ENCODE measurements at regions not wholly inside any gene's neighbourhood (a gene's known extent, or its start where the extent isn't known, plus 50 kb on each side); places are given as distances from the start of the nearest gene placed in this dataset.
"Not testable (repeated sequence)": the region's sequence is repeated elsewhere in the genome, so short reads cannot be mapped to it uniquely, and the experiment has no call there.

DNA sequence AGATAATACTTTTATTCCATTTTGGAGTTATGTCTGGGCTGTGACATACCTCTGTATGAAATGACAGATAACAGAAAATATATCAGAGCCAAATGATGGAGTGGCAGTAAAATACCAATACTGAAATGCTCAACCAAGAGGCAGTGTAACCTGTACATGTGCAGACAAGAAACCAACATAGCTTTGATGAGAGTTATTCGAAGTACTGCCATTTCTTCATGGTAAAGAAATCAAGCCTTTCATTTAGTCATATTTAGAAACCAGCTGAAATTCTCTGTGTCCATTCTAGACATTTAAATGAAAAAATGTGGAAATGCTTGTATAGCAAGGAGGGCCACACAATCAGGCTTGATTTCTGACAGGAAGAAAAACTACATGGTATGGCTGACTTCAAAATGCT is 127.1 kb upstream of the PTPRZ1 start:
- no peak for DNase-seq (ENCODE audit: low read depth in 2 of 3, low spot score in 2 of 3)

DNA sequence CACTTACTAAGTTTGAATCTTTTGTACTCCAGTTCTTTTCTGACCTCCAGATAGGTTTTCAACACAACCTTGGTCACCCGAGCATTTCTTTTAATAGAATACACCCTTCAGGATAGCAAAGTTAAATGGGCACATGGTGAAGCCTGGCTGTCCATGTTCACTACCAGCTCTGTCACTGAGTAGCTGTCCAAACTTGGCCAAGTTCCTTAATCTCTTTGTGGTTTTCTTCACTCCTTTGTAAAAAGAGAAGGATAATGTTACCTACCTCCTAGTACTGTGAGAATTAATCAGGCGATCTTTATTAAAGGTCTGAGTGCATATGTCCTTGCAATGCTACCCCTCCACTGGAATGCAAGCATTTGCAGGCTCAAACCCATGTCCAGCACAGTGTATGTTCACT is 128.1 kb upstream of the PTPRZ1 start:
- no peak for DNase-seq (ENCODE audit: low read depth in 2 of 3, low spot score in 2 of 3)

DNA sequence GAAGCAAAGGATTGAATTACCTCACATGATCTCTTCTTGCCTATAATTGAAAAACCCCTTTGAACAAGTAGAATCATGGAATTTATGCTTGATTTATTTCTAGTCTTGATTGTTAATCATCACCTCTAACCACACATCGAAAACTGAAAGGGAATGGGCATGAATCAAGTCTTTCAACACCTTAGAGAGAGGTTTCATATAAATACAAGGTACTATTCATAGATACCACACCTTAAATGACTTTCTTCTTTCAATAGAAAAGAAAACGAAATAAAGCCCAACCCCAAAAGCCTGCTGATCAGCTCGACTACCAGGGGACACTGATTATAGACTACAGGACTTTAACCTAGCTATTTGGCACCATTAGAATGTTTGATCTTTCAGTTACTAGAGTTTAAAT is 128.6 kb upstream of the PTPRZ1 start:
- no peak for DNase-seq (ENCODE audit: low read depth in 2 of 3, low spot score in 2 of 3)

DNA sequence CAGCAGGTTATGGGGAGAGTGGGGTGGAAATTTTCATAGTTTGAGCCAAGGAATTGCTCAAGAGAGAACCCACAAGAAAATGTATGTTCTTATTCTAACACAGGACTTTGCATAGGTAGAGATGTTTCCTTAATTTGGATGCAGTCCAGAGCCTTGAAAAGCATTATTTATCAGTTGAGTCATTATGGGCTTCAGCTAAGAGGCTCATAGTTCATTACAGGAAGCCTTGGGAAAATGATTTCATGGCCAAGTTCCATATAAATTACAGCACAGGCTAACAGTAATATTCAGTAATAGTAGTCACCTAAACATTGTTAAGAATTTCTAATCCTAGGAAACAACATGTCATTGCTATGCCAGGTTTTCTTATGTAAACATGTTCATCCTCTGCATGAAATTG is 131.1 kb upstream of the PTPRZ1 start:
- no peak for DNase-seq (ENCODE audit: low read depth in 2 of 3, low spot score in 2 of 3)

DNA sequence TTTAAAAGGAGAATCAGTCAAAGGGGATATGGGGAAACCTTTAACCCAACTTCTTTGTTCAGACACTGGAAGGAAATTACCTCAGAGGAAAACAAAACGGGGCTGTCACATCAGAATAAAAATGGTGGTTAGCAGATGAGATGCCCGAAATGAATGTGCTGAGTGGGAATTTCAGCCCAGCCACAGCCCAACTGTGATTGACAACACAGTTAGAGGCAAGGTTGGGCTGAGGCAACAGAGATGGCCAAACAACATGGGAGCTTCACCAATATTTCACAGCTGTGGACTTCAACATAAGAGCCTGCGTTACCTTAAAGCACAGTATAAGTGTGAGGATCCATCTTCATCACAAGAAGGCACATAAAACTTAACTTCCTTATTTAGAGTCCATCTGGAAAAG is 133.5 kb upstream of the PTPRZ1 start:
- DNase-seq (ENCODE audit: low read depth in 2 of 3, low spot score in 2 of 3): no peak

DNA sequence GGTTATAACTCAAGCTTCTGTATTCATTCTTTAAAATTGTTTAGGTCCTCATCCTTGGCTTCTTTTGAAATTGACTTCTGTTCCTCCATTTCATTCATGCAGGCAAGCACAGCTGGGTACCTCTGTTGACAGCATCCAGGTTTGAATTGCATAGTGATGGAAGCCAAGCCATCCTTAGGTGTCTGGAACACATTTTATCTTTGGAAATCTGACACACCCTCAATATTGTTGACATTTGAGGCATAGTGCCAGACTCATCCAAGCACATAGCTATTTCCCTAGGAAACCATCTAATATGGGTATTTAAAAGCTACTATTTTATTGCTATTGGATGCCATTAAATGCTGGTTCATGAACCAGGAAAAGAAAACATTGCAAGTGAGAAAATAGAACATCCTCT is 142.1 kb upstream of the PTPRZ1 start:
- DNase-seq (ENCODE audit: low read depth in 2 of 3, low spot score in 2 of 3): no peak

DNA sequence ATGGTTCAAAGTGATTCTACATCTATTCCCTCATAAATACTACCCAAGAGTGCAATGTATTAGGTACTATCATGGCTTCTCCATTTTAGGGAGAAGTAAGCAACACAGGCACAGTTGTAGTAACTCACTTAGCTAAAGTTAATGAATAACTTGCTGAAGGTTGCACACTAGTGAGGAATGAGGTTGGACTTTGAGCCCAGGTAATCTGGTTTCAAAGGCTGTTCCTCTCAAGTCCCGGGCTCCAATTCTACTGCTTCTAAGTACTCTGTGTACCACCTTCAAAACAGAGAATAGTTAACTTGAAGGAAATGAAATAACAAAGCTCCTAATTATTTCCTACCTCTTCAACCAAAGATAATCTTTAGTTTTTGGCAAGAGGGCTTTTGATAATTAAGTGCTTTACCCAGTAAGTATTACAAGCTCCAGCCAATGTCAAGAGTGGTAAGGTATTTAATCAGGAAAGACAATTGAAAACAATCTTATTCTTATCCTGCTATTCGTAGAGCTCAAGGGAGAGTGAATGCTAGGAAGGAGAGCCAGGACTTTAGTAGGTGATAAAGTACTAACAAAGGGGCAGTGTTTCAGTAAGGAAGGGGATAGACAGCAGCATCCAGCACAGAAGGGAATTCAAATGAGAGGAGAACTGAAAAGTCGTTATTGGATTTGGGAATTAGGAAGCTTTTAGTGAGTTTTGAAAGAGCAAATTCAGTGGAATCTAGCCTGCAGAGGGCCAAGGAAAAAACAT is 158.2 kb upstream of the PTPRZ1 start:
- no peak for DNase-seq (ENCODE audit: low read depth in 2 of 3, low spot score in 2 of 3)

DNA sequence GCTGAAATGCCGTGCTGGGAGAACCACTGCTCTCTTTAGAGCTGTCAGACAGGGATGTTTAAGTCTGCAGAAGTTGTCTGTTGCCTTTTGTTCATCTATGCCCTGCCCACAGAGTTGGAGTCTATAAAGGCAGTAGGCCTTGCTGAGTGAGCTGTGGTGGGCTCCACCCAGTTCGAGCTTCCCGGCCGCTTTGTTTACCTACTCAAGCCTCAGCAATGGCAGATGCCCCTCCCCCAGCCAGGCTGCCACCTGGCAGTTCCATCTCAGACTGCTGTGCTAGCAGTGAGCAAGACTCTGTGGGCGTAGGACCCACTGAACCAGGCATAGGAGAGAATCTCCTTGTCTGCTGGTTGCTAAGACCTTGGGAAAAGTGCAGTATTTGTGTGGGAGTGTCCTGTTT is 160.0 kb upstream of the PTPRZ1 start:
- not testable (repeated sequence) for DNase-seq (ENCODE audit: low read depth in 2 of 3, low spot score in 2 of 3)

DNA sequence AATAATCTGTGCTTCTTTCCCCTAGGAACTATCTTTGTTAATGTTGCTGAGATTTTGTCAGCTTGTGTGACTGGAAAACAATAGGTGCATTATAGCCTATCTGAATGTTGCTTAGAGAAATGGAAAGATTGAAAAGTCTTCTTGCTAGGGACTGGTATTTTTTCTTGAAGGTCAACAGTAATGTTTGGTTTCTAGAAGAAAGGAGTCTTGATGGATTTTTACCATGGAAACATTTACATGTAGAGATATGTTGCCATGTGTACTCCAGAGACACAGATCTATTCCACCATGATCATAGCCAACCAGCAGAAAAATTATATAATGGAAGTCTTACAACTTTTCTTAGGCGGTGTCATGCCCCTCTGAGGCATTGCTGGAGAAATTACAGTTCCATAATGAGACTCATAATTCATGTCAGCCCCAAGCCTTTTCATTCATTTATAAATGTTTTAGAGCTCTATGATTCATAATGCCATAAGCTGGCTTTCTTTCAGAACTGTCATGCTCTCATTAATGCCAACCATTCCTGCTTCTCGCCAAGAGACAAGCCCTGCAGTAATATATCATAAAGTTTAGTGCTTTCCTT is 175.1 kb upstream of the PTPRZ1 start:
- DNase-seq (ENCODE audit: low read depth in 2 of 3, low spot score in 2 of 3): no peak

DNA sequence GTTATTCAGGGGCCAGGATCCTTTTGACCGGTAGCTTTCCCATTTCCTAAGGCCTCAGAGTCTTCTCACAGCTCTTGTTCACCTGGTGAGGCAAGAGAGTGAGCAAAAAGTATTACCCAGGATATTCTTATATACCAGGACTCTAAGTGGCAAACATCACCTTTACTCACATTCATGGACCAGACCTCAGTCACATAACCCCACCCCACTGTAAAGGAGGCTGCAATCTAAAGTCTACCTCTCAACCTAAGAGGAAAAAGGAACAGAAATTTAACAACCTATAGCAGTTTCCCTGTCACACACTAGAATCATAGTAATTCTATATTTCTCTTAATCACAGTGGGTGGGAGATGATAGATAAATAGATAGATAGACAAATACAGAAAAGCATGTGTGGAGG is 176.0 kb upstream of the PTPRZ1 start:
- DNase-seq (ENCODE audit: low read depth in 2 of 3, low spot score in 2 of 3): no peak

DNA sequence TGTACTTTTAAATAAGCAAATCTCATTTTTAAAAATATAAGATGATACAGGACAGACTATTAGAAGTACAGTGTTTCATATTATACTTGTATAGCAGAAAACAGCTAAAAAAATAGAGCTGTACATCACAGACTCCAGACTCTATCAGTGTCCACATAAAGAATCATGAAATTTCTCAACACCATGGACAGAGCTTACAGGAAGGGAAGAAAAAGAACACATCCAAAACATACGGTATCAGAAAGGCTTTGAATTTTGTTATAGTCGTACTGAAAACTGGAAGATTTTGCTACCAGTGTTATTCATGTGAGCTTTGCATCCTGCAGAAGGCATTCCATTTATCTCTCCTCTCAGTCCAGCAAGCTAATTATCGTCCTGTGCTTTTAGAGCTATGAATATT is 183.2 kb upstream of the PTPRZ1 start:
- DNase-seq (ENCODE audit: low read depth in 2 of 3, low spot score in 2 of 3): no peak

DNA sequence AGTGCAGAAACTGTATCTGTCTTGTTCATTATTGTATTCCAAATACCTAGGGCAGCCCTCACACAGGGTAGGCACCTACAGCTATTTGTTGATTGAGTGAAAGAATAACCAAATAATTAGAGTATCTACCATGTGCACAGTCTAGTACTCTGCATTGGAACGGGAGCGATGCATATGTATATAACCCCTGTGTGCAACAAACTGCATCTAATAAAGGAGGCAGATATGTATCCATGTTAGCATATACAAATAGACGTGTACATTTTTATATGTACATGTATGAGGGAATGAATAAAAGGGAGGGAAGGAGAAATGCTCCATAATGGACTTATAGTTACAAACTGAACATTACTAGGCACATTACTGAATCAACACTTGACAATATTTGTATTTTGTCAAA is 191.3 kb upstream of the PTPRZ1 start:
- DNase-seq (ENCODE audit: low read depth in 2 of 3, low spot score in 2 of 3): no peak

DNA sequence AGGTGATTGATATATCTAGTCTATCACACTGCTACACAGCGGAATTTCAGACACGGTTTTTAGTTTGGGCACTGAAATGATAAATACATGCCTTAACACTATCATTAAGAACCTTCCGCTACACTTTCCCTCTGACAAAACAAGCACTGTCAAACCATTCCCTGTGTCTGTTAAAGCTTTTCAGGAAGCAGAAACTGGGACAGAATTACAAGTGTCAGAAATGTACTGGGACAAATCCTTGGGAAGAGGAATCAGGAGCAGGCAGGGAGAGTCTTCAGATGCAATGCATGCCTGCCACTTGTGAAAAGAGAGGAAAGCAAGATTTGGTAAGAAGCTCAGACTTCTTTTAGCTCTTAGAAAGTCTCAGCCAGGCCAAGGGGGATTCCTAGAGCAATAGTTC is 196.8 kb upstream of the PTPRZ1 start:
- no peak for DNase-seq (ENCODE audit: low read depth in 2 of 3, low spot score in 2 of 3)

DNA sequence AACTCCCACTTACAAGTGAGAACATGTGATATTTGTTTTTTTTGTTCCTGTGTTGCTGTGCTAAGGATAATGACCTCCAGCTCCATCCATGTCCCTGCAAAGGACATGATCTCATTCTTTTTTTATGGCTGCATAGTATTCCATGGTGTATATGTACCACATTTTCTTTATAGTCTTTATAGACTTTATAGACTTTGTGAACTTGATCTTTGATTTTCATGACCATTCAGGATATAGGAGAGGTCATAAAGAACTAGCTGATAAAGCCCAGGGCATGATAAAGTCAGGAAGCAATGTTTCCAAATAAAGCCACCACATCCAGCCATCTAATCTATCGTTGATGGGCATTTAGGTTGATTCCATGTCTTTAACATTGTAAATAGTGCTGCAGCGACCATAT is 198.5 kb upstream of the PTPRZ1 start:
- not testable (repeated sequence) for DNase-seq (ENCODE audit: low read depth in 2 of 3, low spot score in 2 of 3)

DNA sequence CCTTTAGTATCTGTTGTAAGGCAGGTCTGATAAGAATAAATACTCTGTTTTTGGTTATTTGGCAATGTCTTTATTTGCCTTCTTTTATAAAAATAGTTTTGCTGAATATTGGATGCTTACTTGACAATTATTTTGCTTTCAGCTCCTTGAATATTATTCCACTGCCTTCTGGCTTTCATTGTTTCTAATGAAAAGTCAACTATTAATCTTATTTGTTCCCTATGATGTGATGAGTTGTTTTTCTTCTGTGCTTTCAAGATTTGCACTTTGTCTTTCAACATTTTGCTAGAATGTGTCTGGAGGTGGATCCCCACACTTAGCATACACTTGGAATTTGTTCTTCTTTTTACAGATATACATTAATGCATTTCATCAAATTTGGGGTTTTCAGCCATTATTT is 203.8 kb upstream of the PTPRZ1 start:
- DNase-seq (ENCODE audit: low read depth in 2 of 3, low spot score in 2 of 3): no peak

DNA sequence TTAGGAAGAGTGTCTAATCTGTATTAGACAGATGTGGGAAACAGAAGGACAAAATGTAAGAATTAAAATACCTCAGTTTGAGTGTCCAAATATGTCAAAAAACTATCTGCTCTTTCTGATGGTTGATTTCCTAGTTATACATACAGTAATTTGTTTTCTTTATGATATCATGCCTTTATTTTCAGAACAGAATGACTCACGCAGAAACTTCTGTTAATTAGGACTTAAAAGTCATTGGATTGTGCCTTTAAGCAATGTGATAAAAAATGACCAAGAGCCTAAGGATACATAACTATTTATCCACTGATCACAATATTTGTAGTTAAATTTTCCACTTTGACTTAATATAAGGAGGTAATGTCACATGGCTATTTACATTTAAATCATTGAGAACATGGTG is 206.7 kb upstream of the PTPRZ1 start:
- DNase-seq (ENCODE audit: low read depth in 2 of 3, low spot score in 2 of 3): no peak

DNA sequence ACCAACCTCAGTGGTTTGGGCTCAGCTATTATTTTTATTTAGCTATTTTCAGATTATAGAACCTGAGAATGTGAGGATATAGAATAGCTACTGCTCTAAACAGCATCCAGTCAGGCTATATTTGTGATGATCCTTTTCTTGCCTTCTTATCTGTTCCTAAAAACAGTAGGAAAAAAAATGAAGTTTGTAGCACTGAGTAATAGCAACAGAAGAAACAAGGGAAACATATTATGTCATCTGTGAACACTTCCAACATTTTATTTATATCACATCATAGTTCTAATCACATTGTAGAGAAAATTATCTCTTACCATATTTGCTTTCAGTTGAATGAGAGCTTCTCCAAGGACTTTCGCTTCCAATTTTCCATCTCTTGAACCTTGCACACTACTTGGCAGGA is 229.6 kb upstream of the PTPRZ1 start:
- no peak for DNase-seq (ENCODE audit: low read depth in 2 of 3, low spot score in 2 of 3)

DNA sequence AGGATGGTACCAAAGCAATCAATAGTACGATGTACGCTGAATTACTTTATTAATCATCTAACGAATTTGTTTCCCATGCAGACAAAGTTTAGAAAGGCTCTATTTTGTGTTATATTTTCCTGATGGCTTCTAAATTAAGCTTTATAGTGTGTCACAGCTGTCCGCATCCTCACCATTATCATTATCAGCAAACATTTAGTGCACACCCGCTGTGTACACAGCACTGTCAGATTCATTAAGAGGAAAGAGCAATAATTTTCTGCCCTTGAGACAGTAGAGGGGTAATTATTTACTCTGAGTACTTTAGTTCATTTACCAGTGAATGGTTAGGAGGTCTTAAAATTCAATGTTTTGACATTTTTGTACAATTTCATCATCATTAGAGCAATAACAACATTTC is 233.3 kb upstream of the PTPRZ1 start:
- DNase-seq (ENCODE audit: low read depth in 2 of 3, low spot score in 2 of 3): no peak

DNA sequence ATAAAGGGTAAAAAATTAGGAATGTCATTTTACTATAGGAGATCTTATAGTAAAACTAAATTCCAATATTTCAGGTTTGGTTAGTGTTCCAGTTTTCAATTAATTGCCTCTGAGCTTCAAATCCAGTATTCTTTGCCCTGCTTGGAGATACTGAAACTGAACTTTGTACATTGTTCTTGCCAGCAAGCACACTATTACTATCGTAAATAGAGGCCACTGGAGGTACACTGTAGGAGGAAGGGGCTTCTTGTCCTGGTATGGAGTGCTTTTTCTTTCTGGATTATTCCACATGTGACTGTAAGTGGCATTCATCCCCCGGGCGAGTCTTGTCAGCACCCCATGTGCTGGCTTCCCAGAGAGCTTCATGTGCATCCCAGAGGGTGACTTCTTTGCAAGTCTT is 234.7 kb upstream of the PTPRZ1 start:
- no peak for DNase-seq (ENCODE audit: low read depth in 2 of 3, low spot score in 2 of 3)

DNA sequence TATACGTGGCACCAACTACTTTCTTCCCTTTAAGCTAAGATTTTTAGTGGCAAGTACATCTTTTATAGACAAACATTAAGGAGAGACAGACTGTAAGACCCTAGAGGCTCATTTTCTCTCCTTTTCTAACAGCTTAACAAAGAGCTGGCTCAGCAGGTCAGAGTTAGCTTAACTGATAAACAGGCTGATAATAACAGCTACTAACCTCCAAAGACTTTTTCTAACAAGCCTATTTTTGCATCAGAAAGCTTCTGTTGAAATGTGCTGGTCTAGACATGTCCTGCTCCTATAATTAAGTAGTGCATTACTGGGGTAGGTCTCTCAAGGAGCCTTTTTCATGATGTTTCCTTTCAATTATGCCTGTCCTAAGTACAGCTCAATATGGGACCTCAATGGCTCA is 238.2 kb upstream of the FAM3C start:
- no peak for DNase-seq (ENCODE audit: low read depth in 2 of 3, low spot score in 2 of 3)

DNA sequence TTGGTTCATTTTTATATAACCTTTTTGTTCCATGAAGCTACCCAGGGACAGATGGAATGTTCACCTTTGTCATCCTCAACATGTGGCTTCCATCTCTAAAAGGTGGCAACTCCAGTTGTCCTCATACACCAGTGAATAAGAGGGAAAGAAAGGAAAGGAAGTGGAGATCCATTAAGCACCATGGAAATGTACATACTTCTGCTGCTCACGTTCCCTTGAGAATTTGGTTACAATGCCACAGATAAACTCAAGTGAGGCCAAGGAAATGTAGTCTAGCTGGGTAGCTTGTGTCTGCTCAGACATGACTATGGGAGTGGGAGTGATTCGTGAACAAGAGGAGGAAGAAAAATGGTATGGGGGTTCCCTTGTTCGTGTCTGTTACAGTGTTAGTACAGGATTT is 237.1 kb upstream of the FAM3C start:
- no peak for DNase-seq (ENCODE audit: low read depth in 2 of 3, low spot score in 2 of 3)

DNA sequence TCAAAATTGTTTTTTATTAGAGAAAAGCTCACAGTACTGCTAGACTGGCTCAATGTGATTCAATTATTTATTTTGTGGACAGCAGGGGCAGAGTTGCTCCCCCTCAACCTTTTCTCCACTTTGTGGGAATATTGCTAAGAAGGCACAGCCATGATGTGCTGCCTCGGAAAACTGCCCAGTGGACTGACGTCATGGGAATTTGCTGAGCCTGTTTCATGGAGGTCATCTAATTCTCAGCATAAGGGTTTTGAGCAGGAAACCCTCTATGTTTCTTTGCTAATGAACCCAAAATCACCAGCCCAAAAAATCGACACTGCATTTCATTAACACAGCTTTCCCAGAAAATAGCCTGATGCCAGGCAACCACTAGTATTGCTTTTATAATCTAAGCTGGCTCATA is 228.8 kb upstream of the FAM3C start:
- no peak for DNase-seq (ENCODE audit: low read depth in 2 of 3, low spot score in 2 of 3)

DNA sequence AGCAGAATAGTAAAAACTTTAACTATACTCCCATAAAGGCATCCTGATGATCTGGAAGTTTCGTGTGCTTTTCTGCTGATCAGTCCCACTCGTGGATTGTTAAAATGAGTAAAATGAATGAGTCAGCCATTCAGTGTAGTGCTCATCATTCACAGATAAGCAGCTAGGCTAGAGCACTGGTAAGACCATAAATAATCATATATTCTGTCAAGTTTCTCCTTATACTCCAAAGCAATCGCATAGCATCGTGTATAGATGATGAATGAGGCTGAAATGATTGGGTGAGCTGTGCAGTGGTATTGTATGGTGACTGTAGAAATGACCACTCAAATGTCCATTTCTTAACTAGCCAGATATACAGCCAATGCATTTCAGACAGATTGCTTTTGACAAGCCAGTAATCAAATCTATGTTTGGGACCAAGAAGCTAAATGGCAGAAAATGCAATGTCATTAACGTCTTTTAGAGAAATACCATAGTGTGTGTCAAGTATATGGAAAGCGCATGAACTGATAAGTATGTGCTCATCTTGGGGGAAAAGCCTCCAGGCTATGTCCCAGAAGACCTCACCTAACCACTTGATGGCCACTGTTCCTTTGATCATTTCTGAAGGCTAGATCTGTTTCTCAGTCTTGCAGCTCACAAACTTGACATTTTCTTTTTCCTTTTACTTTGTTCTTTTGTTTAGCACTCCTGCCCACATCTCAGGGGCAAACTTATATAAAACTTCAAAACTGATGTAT is 227.2 kb upstream of the FAM3C start:
- no peak for DNase-seq (ENCODE audit: low read depth in 2 of 3, low spot score in 2 of 3)

Measured in activated CD8-positive, alpha-beta memory T cell treated with anti-CD3 and anti-CD28 coated beads for 48 hours (primary cell).